Fibroblast of villous mesenchyme (primary cell): ENCODE measurements at regions not wholly inside any gene's neighbourhood (a gene's known extent, or its start where the extent isn't known, plus 50 kb on each side); places are given as distances from the start of the nearest gene placed in this dataset.

Experiments used
- DNase-seq: peaks from one replicate; pipeline ENCODE4 v3.0.0-alpha.2; 2010; ENCODE audit warnings: low read depth
- H3K4me3 ChIP-seq: 2 replicates; pipeline ENCODE4 v1.5.1; 2011; ENCODE audit warnings: low read depth, mild to moderate bottlenecking, low read length
- CTCF ChIP-seq: IDR thresholded peaks from 2 replicates; pipeline ENCODE4 v1.5.1; 2012; ENCODE audit warnings: low read depth, mild to moderate bottlenecking, low read length; ENCODE audit not compliant: insufficient read depth

- no peak for TF ChIP-seq CTCF
- no peak overlapping the region for H3K4me3 ChIP-seq
- DNase-seq: no peak
Measured at GRCh38 chr2:94939349-94939748, 68.1 kb downstream of the TEKT4 start.

- no peak for TF ChIP-seq CTCF
- H3K4me3 ChIP-seq: no peak overlapping the region
- DNase-seq: no peak
Measured at GRCh38 chr2:94947097-94948016, 76.1 kb downstream of the TEKT4 start.

GRCh38 chr2:94955702-94956101, 69.8 kb upstream of the MAL start:
- no peak overlapping the region for H3K4me3 ChIP-seq
- DNase-seq: no peak
- TF ChIP-seq CTCF: no peak

- peak; percentile 89 for TF ChIP-seq CTCF
- DNase-seq: peak; percentile 22
Measured at GRCh38 chr2:94956797-94957391, 68.6 kb upstream of the MAL start.

GRCh38 chr2:94958245-94958644, 67.3 kb upstream of the MAL start:
- no peak overlapping the region for H3K4me3 ChIP-seq
- TF ChIP-seq CTCF: no peak
- no peak for DNase-seq

More at GRCh38 chr2:94956797-94957391, 68.6 kb upstream of the MAL start:
- H3K4me3 ChIP-seq: no peak overlapping the region

GRCh38 chr2:94960266-94960665, 65.2 kb upstream of the MAL start:
- no peak overlapping the region for H3K4me3 ChIP-seq
- no peak for DNase-seq
- TF ChIP-seq CTCF: no peak
